Activated T-helper 2 cell treated with anti-CD3 and anti-CD28 coated beads, Interferon-gamma antibody, Interleukin-2, Interleukin-4, amounts not matched to agents 10 μg/mL and 5 μg/mL and 100 μg/mL, durations not matched to agents 14 hours and 24 hours and 36 hours (primary cell): ENCODE measurements at regions not wholly inside any gene's neighbourhood (a gene's known extent, or its start where the extent isn't known, plus 50 kb on each side); places are given as distances from the start of the nearest gene placed in this dataset.

Source experiments
- DNase-seq: peaks from one replicate; pipeline ENCODE4 v3.0.0; 2021; ENCODE audit warnings: low spot score
- H3K27ac Mint-ChIP-seq: one replicate; pipeline ENCODE4 v1.8.0; 2021; ENCODE audit warnings: mixed read lengths
- H3K27me3 Mint-ChIP-seq: one replicate; pipeline ENCODE4 v1.8.0; 2021; ENCODE audit warnings: low read depth, mixed read lengths
- H3K36me3 Mint-ChIP-seq: one replicate; pipeline ENCODE4 v1.8.0; 2021; ENCODE audit warnings: low read depth, mixed read lengths
- H3K4me1 Mint-ChIP-seq: one replicate; pipeline ENCODE4 v1.8.0; 2021; ENCODE audit warnings: low read depth, mixed read lengths
- H3K4me3 Mint-ChIP-seq: one replicate; pipeline ENCODE4 v1.8.0; 2021; ENCODE audit warnings: low read depth, mild to moderate bottlenecking, moderate library complexity, mixed read lengths
- H3K9me3 Mint-ChIP-seq: one replicate; pipeline ENCODE4 v1.8.0; 2021; ENCODE audit warnings: mixed read lengths
- intact Hi-C: fragments of 100-400 bp; cut with micrococcal nuclease; formaldehyde crosslinking; loops from one replicate; pipeline ENCODE4 v1.15.1; 2023

DNA sequence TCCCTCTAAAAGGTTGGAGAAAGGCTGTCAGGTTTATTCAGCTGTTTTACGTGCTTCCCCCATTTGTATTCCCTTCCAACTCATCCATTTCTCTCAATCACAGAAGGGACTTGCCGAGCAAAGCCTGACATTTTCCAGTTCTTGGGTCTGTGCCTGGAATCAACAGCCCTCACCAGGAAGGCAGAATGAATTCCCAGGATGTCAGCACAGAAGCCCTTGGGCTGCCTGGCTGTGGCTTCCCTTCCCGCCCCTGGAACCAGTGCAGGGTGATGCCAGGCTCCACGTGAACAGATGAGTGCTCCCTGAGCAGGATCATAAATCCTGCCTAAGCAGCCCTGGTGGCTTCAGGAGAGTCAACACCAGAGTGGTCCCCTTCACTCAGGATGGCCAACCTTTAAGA is 86.1 kb upstream of the CD83 start:
- DNase-seq, result no peak
- H3K36me3 Mint-ChIP-seq, result no peaks in the 10 kb centered on the region
- intact Hi-C loops, result no loop called here
- peaks cover 36% of the 10 kb centered on the region for H3K27me3 Mint-ChIP-seq
- H3K27ac Mint-ChIP-seq, result no peak overlapping the region
- H3K9me3 Mint-ChIP-seq, result no peaks in the 10 kb centered on the region
- H3K4me3 Mint-ChIP-seq, result no peak overlapping the region
- peaks cover 2% of the 10 kb centered on the region for H3K4me1 Mint-ChIP-seq

DNA sequence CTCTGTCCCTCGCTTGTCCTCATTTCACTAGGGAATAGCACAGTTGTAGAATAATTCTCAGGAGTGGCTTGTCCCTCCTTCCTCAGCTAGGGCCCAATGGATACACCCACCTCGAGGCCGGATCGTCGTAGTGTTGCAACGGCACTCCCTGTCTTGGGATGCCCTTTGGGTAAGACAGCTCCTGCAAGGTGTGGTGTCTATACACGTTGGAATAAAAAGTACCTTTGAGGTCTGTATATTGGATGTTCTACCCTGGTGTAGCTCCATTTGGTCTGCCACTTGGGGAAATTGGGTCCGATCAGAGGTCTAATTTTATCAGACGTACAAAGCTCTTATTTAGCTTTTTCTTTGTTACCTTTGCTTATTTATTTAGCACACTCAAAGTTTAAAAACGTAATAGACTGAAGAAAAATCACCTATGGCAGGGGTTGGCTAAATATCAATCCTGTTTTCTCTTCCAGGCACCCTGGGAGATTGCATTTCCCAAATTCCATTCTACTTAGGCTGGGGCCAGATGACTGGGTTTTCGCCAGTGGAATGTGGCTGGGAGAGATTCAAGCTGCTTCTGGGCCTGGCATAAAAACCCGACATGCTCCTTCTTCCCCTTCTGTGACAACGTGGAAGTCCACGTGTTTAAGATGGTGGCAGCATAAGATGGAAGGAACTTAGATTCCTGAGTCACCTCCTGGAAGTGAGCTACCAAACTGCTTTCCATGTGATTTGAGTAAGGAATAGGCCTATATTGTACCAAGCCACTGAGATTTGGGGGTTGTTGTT is 82.3 kb upstream of the CD83 start:
- Mint-ChIP-seq H3K4me1 (peaks cover 12% of the 10 kb centered on the region), H3K27me3 (peaks cover 38% of the 10 kb centered on the region), H3K36me3 (no peaks in the 10 kb centered on the region), H3K9me3 (no peaks in the 10 kb centered on the region), H3K4me3 (no peak overlapping the region), H3K27ac (no peak overlapping the region)
- intact Hi-C loops, result no loop called here
- no peak for DNase-seq

DNA sequence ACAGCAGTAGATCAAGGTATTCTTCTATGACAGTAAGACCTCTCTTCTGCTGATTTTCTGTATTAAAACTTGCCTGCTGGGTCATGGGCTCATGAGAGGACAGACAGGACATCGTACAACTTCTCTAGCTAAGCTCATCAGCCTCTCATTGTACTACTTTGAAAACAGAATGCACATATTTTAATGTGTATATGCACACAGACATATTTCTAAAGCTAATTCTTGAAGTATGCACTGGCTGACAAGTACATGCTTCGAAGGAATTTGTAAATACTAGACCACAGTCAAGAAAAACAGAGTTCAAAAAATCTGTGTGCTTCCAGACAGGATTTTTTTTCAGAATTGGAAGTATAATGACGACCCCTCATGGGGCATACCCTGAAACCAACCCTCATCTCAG is 81.7 kb upstream of the CD83 start:
- no peak for DNase-seq
- no peaks in the 10 kb centered on the region for H3K9me3 Mint-ChIP-seq
- peaks cover 12% of the 10 kb centered on the region for H3K4me1 Mint-ChIP-seq
- H3K27me3 Mint-ChIP-seq, result peaks cover 42% of the 10 kb centered on the region
- H3K4me3 Mint-ChIP-seq, result no peak overlapping the region
- intact Hi-C loops, result no loop called here
- H3K27ac Mint-ChIP-seq, result no peak overlapping the region
- no peaks in the 10 kb centered on the region for H3K36me3 Mint-ChIP-seq

DNA sequence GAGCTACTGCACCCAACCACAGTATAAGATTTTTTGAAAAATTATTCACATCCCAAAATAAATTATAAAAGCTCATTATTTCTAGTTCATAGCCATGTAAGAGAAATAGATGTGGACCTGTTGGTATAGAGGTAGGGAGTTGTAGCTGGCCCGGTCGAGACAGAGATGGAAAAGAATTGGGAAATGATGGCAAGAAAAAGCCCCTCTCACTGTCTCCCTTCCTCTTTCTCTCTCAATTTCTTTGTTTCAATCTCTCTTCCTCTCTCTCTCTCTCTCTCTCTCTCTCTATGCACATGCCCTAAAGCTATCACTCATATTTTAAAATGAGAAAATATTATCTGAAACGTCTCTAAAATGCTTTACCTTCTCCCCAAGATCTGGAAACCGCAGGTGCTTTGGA is 80.7 kb upstream of the CD83 start:
- H3K4me1 Mint-ChIP-seq, result peaks cover 12% of the 10 kb centered on the region

DNA sequence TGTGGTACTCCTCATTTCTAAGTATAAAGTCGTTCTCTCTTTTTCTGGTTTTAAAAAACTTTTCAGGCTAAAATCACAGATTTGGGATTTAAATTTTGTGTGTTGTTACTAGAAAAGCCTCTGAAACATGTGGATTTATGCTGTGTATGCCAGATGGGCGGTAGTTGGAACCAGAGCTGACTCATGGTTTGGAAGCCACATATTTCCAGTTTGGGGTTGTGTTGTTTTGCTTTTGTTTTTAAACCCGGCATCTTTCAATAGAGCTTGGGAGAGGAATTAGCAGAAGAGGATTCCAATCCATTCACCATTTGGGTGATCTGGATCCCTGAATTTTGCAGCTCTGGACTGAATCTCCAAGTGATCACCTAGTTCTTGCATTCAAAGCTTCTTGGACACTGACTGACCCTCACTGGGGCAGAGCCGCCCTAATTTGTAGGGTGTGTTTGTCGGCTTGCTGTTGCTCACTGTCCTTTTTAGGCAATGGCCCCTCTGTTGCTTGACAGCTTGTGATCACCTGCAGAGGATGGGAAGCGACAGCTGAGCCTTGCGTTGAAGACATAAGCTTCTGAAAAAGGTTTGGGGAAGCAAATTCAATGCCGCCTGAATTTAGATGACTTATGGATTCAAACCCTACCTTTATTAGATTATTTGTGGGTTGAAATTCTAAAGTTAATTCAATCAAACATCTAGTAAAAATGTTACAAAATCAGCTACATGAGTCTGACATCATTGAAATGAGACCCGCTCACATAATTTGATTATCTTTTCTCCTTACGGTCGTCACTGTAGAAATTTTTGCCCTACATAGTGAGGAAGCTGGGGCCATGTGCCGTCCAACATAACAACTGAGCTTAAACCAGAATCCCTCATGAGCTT is 79.9 kb upstream of the CD83 start:
- Mint-ChIP-seq H3K4me1 (peaks cover 12% of the 10 kb centered on the region), H3K36me3 (no peaks in the 10 kb centered on the region), H3K9me3 (no peaks in the 10 kb centered on the region), H3K27me3 (peaks cover 51% of the 10 kb centered on the region), H3K27ac (no peak overlapping the region), H3K4me3 (no peak overlapping the region)
- intact Hi-C loops, result no loop called here
- no peak for DNase-seq

More for the DNA sequence above, 80.7 kb upstream of the CD83 start:
- intact Hi-C loops, result no loop called here
- DNase-seq, result no peak
- H3K9me3 Mint-ChIP-seq, result no peaks in the 10 kb centered on the region
- peaks cover 45% of the 10 kb centered on the region for H3K27me3 Mint-ChIP-seq
- H3K27ac Mint-ChIP-seq, result no peak overlapping the region
- H3K36me3 Mint-ChIP-seq, result no peaks in the 10 kb centered on the region
- no peak overlapping the region for H3K4me3 Mint-ChIP-seq

DNA sequence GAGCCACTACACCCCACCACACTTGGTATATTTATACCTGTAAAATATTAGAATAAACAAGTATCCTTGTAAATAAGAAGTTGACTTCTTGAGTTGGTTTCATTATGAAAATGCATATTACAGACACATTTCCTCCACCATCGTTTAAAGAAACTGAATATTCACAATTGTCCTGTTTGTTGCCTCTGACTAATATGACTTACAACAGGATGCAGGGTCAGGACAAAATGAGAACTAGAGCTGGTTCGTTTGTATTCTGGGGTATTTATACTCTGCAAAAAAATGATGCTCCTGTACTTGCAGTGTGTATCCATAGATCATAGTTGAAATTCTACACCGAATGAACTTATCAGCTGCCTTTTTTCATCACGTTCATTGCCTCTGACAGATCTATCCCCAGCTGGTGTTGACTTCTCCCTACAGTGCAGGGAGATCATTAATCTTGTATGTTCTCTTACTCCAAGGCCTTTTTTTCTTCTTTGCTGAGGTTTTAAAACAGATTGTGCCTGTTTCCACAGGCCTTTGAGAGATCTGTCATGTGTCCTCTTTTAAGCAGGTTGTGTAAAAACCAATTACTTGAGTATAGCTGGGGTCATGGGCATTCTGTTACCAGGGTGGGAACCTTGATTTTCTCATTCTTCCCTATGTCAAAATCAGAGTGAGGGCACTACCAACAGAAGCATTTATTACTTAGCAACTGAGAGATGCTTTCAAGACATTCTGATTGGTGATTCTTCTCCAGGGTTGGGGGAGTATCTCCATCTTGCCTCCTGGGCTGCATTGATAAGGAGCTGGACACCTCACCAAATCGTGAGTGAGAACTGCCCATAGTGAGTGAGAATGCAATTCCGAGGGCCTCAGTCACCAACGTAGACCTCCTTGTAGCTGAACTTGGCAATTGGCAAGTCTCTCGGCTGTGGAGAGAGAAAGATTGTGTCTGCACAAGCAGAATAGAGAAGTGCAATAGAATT is 78.8 kb upstream of the CD83 start:
- H3K27me3 Mint-ChIP-seq, result peaks cover 58% of the 10 kb centered on the region
- no peaks in the 10 kb centered on the region for H3K36me3 Mint-ChIP-seq
- no peak overlapping the region for H3K27ac Mint-ChIP-seq
- peaks cover 12% of the 10 kb centered on the region for H3K4me1 Mint-ChIP-seq
- no peaks in the 10 kb centered on the region for H3K9me3 Mint-ChIP-seq
- intact Hi-C loops, result no loop called here
- no peak for DNase-seq
- H3K4me3 Mint-ChIP-seq, result no peak overlapping the region

DNA sequence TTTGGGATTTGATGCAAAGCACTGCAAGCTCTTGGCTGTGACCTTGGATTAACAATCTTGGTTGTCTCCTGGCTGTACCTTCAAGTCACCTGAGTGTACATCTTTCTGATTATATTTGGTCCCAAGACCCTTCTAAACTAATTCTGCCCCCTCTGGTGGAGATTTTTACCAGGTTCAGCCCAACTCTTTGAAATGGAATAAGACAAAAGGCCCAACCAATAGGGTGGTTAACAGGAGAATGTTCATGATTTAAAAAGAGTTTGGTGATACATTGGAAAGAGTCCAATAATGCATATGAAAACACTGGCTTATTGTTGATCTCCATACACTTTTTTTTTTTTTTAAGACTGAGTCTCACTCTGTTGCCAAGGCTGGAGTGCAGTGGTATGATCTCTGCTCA is 77.5 kb upstream of the CD83 start:
- Mint-ChIP-seq H3K36me3 (no peaks in the 10 kb centered on the region), H3K4me3 (no peak overlapping the region), H3K4me1 (peaks cover 12% of the 10 kb centered on the region), H3K9me3 (no peaks in the 10 kb centered on the region), H3K27me3 (peaks cover 53% of the 10 kb centered on the region), H3K27ac (no peak overlapping the region)
- DNase-seq, result no peak
- intact Hi-C loops, result no loop called here

DNA sequence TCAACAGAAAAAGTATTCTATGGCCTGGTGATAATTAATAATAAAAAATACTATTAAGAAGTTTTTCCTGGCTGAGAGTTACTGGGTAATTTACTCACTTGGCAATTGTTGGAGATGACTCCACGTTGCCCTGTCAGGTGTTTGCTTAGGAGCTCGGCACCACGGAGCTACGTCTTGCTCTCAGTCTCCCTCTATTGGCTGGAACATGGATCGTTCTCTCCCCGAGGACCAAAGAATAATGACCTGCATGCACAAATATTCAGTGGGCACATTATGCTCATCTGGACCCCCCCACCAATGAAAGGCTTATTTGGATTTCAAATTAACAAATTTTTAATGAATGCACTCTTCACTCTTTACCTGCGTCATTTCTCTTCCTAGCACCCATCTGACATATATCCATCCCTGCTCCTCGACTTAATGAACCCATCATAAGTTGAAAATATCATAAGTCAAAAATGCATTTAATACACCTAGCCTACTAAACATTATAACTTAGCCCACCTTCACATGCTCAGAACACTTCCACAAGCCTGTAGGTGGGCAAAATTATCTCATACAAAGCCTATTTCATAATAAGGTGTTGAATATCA is 71.0 kb upstream of the CD83 start:
- no peak overlapping the region for H3K27ac Mint-ChIP-seq
- intact Hi-C loops, result loop anchor here (1.0 to 2.0 kb wide), 3 partner anchors 22 to 252 kb away; no protein-coding TSS in a partner anchor
- no peaks in the 10 kb centered on the region for H3K4me1 Mint-ChIP-seq
- H3K36me3 Mint-ChIP-seq, result no peaks in the 10 kb centered on the region
- H3K4me3 Mint-ChIP-seq, result no peak overlapping the region
- peak; percentile 31 for DNase-seq
- peaks cover 48% of the 10 kb centered on the region for H3K27me3 Mint-ChIP-seq
- H3K9me3 Mint-ChIP-seq, result no peaks in the 10 kb centered on the region

DNA sequence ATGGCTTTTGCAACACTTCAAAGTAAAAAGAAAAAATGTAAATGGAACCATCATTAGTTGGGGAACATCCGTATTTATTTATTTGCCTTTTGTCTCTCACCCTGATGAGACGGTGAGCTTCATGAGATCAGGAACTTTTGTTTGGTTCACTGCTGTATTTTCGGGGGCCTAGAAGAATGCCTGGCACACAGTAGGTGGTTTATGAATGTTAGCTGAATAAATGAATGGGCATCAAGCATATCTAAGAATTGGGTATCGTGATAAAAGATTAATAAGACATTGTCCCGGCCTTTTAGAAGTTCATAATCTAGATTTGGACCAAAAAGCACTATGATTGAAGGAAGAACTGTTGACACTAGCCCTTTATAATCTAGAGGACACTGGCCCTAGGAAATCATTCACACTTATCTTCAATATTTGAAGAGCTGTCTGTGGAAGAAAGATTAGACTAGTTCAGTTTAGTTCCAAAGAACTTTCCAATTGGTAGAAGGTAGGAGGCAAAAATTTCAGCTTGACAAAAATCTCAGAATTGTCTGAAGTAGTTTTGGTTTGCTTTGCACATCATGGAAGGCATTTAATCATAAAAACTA is 70.3 kb upstream of the CD83 start:
- no peaks in the 10 kb centered on the region for H3K4me1 Mint-ChIP-seq
- no peak overlapping the region for H3K27ac Mint-ChIP-seq
- intact Hi-C loops, result loop anchor here (2.0 kb wide), 2 partner anchors 22 to 252 kb away; no protein-coding TSS in a partner anchor
- H3K36me3 Mint-ChIP-seq, result no peaks in the 10 kb centered on the region
- H3K27me3 Mint-ChIP-seq, result peaks cover 47% of the 10 kb centered on the region
- no peak overlapping the region for H3K4me3 Mint-ChIP-seq
- no peaks in the 10 kb centered on the region for H3K9me3 Mint-ChIP-seq
- DNase-seq, result no peak

DNA sequence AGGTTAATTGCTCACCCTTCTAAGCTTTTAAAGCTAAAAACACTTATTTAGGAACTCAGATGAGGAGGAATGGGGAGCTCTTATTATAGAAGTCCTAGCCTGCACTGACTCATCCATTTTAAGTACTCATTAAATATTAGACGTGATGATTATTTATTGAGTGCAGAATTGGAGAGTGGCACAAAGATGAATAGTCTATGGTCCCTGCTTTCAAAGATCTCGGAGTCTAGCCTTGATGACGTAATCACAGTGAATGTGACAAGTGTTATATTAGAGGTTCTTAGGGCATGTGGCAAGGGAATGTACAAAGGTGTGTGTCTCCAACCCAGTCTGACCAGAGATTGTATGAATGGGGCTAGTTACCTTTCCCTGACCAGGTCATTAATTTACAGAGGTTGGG is 68.7 kb upstream of the CD83 start:
- intact Hi-C loops, result no loop called here
- Mint-ChIP-seq H3K27me3 (peaks cover 41% of the 10 kb centered on the region), H3K4me3 (no peak overlapping the region), H3K9me3 (no peaks in the 10 kb centered on the region), H3K36me3 (no peaks in the 10 kb centered on the region), H3K27ac (no peak overlapping the region), H3K4me1 (no peaks in the 10 kb centered on the region)
- DNase-seq, result no peak

DNA sequence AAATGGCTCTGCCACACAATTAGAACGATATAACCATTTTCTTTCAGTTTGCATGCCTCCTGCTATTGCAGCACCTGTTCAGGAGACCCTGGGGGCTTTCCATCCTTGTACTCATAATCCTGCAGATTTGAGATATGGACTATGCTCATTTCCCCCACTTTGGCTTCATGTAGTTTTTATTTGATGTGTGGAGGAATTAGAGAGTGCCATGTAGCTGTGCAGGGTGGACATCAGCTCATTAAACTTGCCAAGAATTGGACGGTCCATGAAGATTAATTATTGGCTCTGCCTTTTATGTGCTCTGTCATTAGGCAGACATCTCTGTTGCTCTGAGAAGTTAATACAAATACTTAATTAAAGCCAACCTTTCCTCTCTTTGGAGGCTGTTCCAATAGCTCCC is 66.2 kb upstream of the CD83 start:
- Mint-ChIP-seq H3K27me3 (peaks cover 39% of the 10 kb centered on the region), H3K4me3 (no peak overlapping the region), H3K4me1 (no peaks in the 10 kb centered on the region), H3K27ac (no peak overlapping the region), H3K9me3 (no peaks in the 10 kb centered on the region), H3K36me3 (no peaks in the 10 kb centered on the region)
- no peak for DNase-seq
- intact Hi-C loops, result no loop called here

DNA sequence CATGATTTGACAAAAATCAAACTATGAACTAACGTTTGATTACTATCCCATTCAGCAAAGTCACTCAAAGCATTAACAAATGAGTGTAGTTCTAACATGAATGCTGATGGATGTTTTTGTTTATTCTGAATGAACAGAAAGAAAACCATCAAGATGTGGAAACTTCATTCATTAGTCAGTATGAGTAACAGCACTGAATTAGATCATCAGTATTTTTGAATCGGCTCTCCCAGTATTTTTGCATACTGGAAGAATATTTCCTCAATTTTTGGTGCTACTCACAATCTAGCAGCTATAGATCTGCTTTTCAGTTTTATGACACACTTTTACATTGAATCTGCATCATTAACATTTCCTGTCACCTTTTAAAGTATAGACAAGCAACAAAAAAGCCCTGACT is 63.8 kb upstream of the CD83 start:
- DNase-seq, result no peak
- Mint-ChIP-seq H3K4me3 (no peak overlapping the region), H3K27me3 (peaks cover 37% of the 10 kb centered on the region), H3K36me3 (no peaks in the 10 kb centered on the region), H3K9me3 (no peaks in the 10 kb centered on the region), H3K27ac (no peak overlapping the region), H3K4me1 (no peaks in the 10 kb centered on the region)
- intact Hi-C loops, result no loop called here
